ENCODE measurements at regions not wholly inside any gene's neighbourhood (a gene's known extent, or its start where the extent isn't known, plus 50 kb on each side); places are given as distances from the start of the nearest gene placed in this dataset.

DNA sequence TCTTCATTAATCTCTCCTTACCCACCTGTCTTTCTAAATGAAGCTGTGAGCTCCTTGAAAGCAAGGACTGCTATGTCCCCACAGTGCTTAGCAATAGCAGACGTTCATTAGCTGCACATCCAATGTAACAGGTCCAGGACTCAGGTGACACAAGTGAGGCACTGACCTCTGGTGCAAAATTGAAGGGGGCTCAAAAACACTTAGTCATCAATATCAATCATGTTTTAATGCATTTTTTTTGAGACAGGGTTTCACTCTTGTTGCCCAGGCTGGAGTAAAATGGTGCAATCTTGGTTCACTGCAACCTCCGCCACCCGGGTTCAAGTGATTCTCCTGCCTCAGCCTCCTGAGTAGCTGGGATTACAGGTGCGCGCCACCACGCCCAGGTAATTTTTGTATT lies 56.1 kb upstream of the ADGRG2 start:
- H3K27ac ChIP-seq, result no peak overlapping the region
- no peak for DNase-seq (ENCODE audit: low read depth in 1 of 2, low spot score in 1 of 2)
- CTCF ChIA-PET, result interaction anchor here (1.7 kb wide), 1 partner anchor 9 kb away, joined by 4 read pairs; no protein-coding TSS in a partner anchor
- no peak overlapping the region for H3K4me2 ChIP-seq
- no peak overlapping the region for H3K4me3 ChIP-seq
- TF ChIP-seq, protein P1, sequence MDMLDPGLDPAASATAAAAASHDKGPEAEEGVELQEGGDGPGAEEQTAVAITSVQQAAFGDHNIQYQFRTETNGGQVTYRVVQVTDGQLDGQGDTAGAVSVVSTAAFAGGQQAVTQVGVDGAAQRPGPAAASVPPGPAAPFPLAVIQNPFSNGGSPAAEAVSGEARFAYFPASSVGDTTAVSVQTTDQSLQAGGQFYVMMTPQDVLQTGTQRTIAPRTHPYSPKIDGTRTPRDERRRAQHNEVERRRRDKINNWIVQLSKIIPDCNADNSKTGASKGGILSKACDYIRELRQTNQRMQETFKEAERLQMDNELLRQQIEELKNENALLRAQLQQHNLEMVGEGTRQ (IDR thresholded peaks at IDR 0.05), result no peak
- TF ChIP-seq MAFK (IDR thresholded peaks at IDR 0.05; ENCODE audit: partially characterized antibody), result peak; percentile 81
- H3K4me1 ChIP-seq, result peaks cover 17% of the 10 kb centered on the region
- POLR2A ChIA-PET, result no interaction called here
- FAIRE-seq, result no peak
- 86% methylated on average over 3 of the region's 6 CpGs for WGBS (ENCODE audit: missing lambda C conversion rate)
- H3K9me3 ChIP-seq, result no peaks in the 10 kb centered on the region
- no peak for ATAC-seq

DNA sequence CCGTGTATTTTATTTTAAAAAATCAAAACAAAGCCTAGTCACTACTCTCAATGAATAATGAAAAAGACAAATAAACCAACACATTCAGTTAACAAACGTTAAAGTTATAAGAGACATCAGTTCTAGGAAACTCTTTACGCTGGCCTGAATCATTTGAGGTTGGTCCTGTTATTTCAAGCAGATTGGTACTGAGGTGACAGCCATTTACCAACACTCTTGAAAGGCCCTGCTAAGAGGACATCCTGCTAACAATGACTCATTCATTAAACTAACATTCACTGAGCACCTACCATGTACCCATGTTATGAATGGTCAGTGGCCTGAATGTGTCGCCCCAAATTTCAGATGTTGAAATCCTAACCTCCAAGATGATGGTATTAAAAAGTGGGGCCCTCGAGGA lies 57.1 kb upstream of the ADGRG2 start:
- ChIA-PET CTCF (interaction anchor here (1.7 kb wide), 1 partner anchor 10 kb away, joined by 4 read pairs; no protein-coding TSS in a partner anchor), POLR2A (no interaction called here)
- TF ChIP-seq, protein P2, sequence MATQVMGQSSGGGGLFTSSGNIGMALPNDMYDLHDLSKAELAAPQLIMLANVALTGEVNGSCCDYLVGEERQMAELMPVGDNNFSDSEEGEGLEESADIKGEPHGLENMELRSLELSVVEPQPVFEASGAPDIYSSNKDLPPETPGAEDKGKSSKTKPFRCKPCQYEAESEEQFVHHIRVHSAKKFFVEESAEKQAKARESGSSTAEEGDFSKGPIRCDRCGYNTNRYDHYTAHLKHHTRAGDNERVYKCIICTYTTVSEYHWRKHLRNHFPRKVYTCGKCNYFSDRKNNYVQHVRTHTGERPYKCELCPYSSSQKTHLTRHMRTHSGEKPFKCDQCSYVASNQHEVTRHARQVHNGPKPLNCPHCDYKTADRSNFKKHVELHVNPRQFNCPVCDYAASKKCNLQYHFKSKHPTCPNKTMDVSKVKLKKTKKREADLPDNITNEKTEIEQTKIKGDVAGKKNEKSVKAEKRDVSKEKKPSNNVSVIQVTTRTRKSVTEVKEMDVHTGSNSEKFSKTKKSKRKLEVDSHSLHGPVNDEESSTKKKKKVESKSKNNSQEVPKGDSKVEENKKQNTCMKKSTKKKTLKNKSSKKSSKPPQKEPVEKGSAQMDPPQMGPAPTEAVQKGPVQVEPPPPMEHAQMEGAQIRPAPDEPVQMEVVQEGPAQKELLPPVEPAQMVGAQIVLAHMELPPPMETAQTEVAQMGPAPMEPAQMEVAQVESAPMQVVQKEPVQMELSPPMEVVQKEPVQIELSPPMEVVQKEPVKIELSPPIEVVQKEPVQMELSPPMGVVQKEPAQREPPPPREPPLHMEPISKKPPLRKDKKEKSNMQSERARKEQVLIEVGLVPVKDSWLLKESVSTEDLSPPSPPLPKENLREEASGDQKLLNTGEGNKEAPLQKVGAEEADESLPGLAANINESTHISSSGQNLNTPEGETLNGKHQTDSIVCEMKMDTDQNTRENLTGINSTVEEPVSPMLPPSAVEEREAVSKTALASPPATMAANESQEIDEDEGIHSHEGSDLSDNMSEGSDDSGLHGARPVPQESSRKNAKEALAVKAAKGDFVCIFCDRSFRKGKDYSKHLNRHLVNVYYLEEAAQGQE (IDR thresholded peaks at IDR 0.05), result no peak
- TF ChIP-seq POLR2AphosphoS2 (conservative IDR thresholded peaks at IDR 0.05; ENCODE audit: low read length) (no peak), MAFK (IDR thresholded peaks at IDR 0.05; ENCODE audit: partially characterized antibody) (no peak), NFE2L2 (conservative IDR thresholded peaks at IDR 0.05; ENCODE audit: low read length) (no peak), TFCP2L1 (CRISPR knock-in tag; IDR thresholded peaks at IDR 0.05) (no peak), RAD21 (conservative IDR thresholded peaks at IDR 0.05 in 1 of 2, IDR thresholded peaks at IDR 0.05 in 1 of 2) (no peak), RFX5 (IDR thresholded peaks at IDR 0.05) (no peak), BHLHE40 (IDR thresholded peaks at IDR 0.05; ENCODE audit: low read depth, low read length) (no peak), HEYL (CRISPR knock-in tag; IDR thresholded peaks at IDR 0.05) (no peak)
- TF ChIP-seq, protein P3, sequence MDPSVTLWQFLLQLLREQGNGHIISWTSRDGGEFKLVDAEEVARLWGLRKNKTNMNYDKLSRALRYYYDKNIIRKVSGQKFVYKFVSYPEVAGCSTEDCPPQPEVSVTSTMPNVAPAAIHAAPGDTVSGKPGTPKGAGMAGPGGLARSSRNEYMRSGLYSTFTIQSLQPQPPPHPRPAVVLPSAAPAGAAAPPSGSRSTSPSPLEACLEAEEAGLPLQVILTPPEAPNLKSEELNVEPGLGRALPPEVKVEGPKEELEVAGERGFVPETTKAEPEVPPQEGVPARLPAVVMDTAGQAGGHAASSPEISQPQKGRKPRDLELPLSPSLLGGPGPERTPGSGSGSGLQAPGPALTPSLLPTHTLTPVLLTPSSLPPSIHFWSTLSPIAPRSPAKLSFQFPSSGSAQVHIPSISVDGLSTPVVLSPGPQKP (IDR thresholded peaks at IDR 0.05; ENCODE audit: low read depth, low read length), result no peak
- DNase-seq (ENCODE audit: low read depth in 1 of 2, low spot score in 1 of 2) (no peak), ATAC-seq (no peak), FAIRE-seq (no peak)
- H3K27ac ChIP-seq, result no peak overlapping the region
- no peak overlapping the region for H3K4me2 ChIP-seq
- H3K4me3 ChIP-seq, result no peak overlapping the region
- WGBS (ENCODE audit: missing lambda C conversion rate), result 45% methylated on average over 5 of the region's 5 CpGs
- peaks cover 10% of the 10 kb centered on the region for H3K4me1 ChIP-seq
- no peaks in the 10 kb centered on the region for H3K9me3 ChIP-seq

DNA sequence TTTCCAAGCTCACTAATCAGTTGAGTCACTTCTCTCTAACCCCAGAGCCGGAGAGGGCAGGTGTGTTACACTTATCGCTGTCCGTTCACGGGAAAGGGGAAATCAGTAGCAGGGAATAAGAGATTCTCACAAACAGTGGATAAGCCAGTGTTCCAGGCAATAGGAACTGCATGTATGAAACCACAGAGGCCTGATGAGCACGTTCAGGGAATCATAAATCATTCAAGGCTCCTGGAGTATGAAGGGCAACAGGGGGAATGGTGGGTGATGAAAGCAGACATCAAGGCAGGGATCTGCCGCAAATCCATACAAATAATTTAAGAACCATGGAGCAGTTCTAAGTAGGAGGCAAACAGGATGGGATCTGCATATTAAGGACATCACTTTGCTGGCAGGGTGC lies 59.1 kb upstream of the ADGRG2 start:
- no peak for FAIRE-seq
- no peak overlapping the region for H3K4me2 ChIP-seq
- no peak for TF ChIP-seq RFX5 (IDR thresholded peaks at IDR 0.05)
- TF ChIP-seq, protein P4, sequence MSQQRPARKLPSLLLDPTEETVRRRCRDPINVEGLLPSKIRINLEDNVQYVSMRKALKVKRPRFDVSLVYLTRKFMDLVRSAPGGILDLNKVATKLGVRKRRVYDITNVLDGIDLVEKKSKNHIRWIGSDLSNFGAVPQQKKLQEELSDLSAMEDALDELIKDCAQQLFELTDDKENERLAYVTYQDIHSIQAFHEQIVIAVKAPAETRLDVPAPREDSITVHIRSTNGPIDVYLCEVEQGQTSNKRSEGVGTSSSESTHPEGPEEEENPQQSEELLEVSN (IDR thresholded peaks at IDR 0.05; ENCODE audit: borderline replicate concordance, low read depth), result no peak
- TF ChIP-seq, protein P3 (IDR thresholded peaks at IDR 0.05; ENCODE audit: low read depth, low read length), result no peak
- no peak for TF ChIP-seq MAZ (IDR thresholded peaks at IDR 0.05; ENCODE audit: borderline replicate concordance, low read depth, low read length)
- no peak for TF ChIP-seq FOSL2 (IDR thresholded peaks at IDR 0.05)
- no peak for TF ChIP-seq FOSL2 (CRISPR knock-in tag; IDR thresholded peaks at IDR 0.05)
- TF ChIP-seq, protein P1 (IDR thresholded peaks at IDR 0.05), result no peak
- no peak for TF ChIP-seq ZSCAN20 (CRISPR knock-in tag; IDR thresholded peaks at IDR 0.05)
- TF ChIP-seq CEBPB (IDR thresholded peaks at IDR 0.05), result no peak
- TF ChIP-seq TFCP2L1 (CRISPR knock-in tag; IDR thresholded peaks at IDR 0.05), result no peak
- TF ChIP-seq, protein P5, sequence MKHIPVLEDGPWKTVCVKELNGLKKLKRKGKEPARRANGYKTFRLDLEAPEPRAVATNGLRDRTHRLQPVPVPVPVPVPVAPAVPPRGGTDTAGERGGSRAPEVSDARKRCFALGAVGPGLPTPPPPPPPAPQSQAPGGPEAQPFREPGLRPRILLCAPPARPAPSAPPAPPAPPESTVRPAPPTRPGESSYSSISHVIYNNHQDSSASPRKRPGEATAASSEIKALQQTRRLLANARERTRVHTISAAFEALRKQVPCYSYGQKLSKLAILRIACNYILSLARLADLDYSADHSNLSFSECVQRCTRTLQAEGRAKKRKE (CRISPR knock-in tag; IDR thresholded peaks at IDR 0.05; ENCODE audit: low read depth), result no peak
- no peak for TF ChIP-seq NFE2L2 (conservative IDR thresholded peaks at IDR 0.05; ENCODE audit: low read length)
- TF ChIP-seq, protein P6, sequence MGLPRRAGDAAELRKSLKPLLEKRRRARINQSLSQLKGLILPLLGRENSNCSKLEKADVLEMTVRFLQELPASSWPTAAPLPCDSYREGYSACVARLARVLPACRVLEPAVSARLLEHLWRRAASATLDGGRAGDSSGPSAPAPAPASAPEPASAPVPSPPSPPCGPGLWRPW (IDR thresholded peaks at IDR 0.05), result no peak
- TF ChIP-seq RARB (CRISPR knock-in tag; IDR thresholded peaks at IDR 0.05), result no peak
- TF ChIP-seq HEYL (CRISPR knock-in tag; IDR thresholded peaks at IDR 0.05), result no peak
- TF ChIP-seq MYC (IDR thresholded peaks at IDR 0.05; ENCODE audit: borderline replicate concordance, low read length), result no peak
- TF ChIP-seq, protein P7, sequence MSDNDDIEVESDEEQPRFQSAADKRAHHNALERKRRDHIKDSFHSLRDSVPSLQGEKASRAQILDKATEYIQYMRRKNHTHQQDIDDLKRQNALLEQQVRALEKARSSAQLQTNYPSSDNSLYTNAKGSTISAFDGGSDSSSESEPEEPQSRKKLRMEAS (IDR thresholded peaks at IDR 0.05), result no peak
- no peak for TF ChIP-seq RCOR1 (IDR thresholded peaks at IDR 0.05; ENCODE audit: low read depth, low read length)
- H3K27ac ChIP-seq, result no peak overlapping the region
- 89% methylated on average over 6 of the region's 6 CpGs for WGBS (ENCODE audit: missing lambda C conversion rate)
- no peak overlapping the region for H3K4me3 ChIP-seq
- DNase-seq (ENCODE audit: low read depth in 1 of 2, low spot score in 1 of 2), result no peak
- ATAC-seq, result no peak
- no peaks in the 10 kb centered on the region for H3K9me3 ChIP-seq
- no peaks in the 10 kb centered on the region for H3K4me1 ChIP-seq
- POLR2A ChIA-PET, result no interaction called here
- CTCF ChIA-PET, result no interaction called here
